CD4-positive, alpha-beta memory T cell (primary cell): ENCODE measurements at regions not wholly inside any gene's neighbourhood (a gene's known extent, or its start where the extent isn't known, plus 50 kb on each side); places are given as distances from the start of the nearest gene placed in this dataset.

ENCODE experiments used
- CTCF ChIA-PET: fragments of 350-600 bp; sonication (Branson Sonifier 250); formaldehyde crosslinking; loops from one replicate; lab custom pipeline; 2021; ENCODE audit warnings: inconsistent platforms; ENCODE audit not compliant: partially characterized antibody; lab: Charles Lee
- POLR2A ChIA-PET: fragments of 350-600 bp; sonication (Branson Sonifier 250); formaldehyde crosslinking; loops from one replicate; lab custom pipeline; 2021; ENCODE audit not compliant: partially characterized antibody; lab: Charles Lee
- DNase-seq, 5 donors: peaks; one replicate each; pipeline versions ENCODE4 v3.0.0 to v3.0.0-alpha.2; 2020 to 2022; ENCODE audit warnings: mixed read lengths in 1 of 5
- H3K27ac ChIP-seq: one replicate; pipeline ENCODE4 v1.7.0; 2013; ENCODE audit warnings: low read depth, low read length
- H3K27me3 ChIP-seq: 2 replicates; pipeline ENCODE4 v1.7.0; 2013; ENCODE audit warnings: mild to moderate bottlenecking, low read length, moderate library complexity; ENCODE audit not compliant: insufficient read depth
- H3K36me3 ChIP-seq: 2 replicates; pipeline ENCODE4 v1.7.0; 2013; ENCODE audit warnings: mild to moderate bottlenecking, low read length, moderate library complexity; ENCODE audit not compliant: insufficient read depth
- H3K4me1 ChIP-seq: 2 replicates; pipeline ENCODE4 v1.7.0; 2013; ENCODE audit warnings: mild to moderate bottlenecking, low read length, moderate library complexity; ENCODE audit not compliant: insufficient read depth
- H3K4me3 ChIP-seq, 2 donors: one replicate each; pipeline ENCODE4 v1.7.0; 2013; ENCODE audit warnings: low read length in 2 of 2, mild to moderate bottlenecking in 1 of 2
- H3K9me3 ChIP-seq, 2 donors: one replicate each; pipeline ENCODE4 v1.7.0; 2013; ENCODE audit warnings: low read length in 2 of 2, control low read depth in 1 of 2; ENCODE audit not compliant: control insufficient read depth in 1 of 2
- H3K27ac Mint-ChIP-seq, 7 donors: one replicate each; pipeline ENCODE4 v1.8.0; 2020 to 2021; ENCODE audit warnings: mixed read lengths in 7 of 7, mild to moderate bottlenecking in 6 of 7, inconsistent platforms in 3 of 7, moderate library complexity in 3 of 7
- H3K27me3 Mint-ChIP-seq, 2 donors: one replicate each; pipeline ENCODE4 v1.8.0; 2020 to 2021; ENCODE audit warnings: mixed read lengths in 2 of 2
- H3K36me3 Mint-ChIP-seq, 2 donors: one replicate each; pipeline ENCODE4 v1.8.0; 2020 to 2021; ENCODE audit warnings: mixed read lengths in 2 of 2, inconsistent platforms in 1 of 2, mild to moderate bottlenecking in 1 of 2
- H3K4me1 Mint-ChIP-seq, 4 donors: one replicate each; pipeline ENCODE4 v1.8.0; 2020 to 2021; ENCODE audit warnings: mixed read lengths in 4 of 4, mild to moderate bottlenecking in 1 of 4
- H3K4me3 Mint-ChIP-seq, 8 donors: one replicate each; pipeline ENCODE4 v1.8.0; 2020 to 2021; ENCODE audit warnings: mixed read lengths in 8 of 8, mild to moderate bottlenecking in 7 of 8, moderate library complexity in 6 of 8, inconsistent platforms in 3 of 8
- H3K9me3 Mint-ChIP-seq, 8 donors: one replicate each; pipeline ENCODE4 v1.8.0; 2020 to 2021; ENCODE audit warnings: mixed read lengths in 8 of 8, mild to moderate bottlenecking in 5 of 8, inconsistent platforms in 3 of 8, moderate library complexity in 1 of 8
- intact Hi-C: fragments of 100-400 bp; cut with micrococcal nuclease; formaldehyde crosslinking; loops from one replicate; pipeline ENCODE4 v1.15.1; 2023

GRCh38 chr1:56324504-56324903 lies 254.9 kb downstream of the PLPP3 start:
- no peaks in the 10 kb centered on the region for H3K36me3 ChIP-seq
- CTCF ChIA-PET: no interaction called here
- POLR2A ChIA-PET: no interaction called here
- no peak overlapping the region for H3K4me3 ChIP-seq
- H3K27ac ChIP-seq: no peak overlapping the region
- H3K27me3 ChIP-seq: no peaks in the 10 kb centered on the region
- intact Hi-C loops: no loop called here
- no peak overlapping the region for H3K4me3 Mint-ChIP-seq
- H3K9me3 ChIP-seq: no peaks in the 10 kb centered on the region
- H3K4me1 ChIP-seq: no peaks in the 10 kb centered on the region
- H3K4me1 Mint-ChIP-seq: no peaks in the 10 kb centered on the region
- H3K9me3 Mint-ChIP-seq: peaks cover 0 to 13% (median under 1%) of the 10 kb centered on the region in 8 donors
- no peaks in the 10 kb centered on the region for H3K27me3 Mint-ChIP-seq
- no peak overlapping the region for H3K27ac Mint-ChIP-seq
- H3K36me3 Mint-ChIP-seq: no peaks in the 10 kb centered on the region
- no peak for DNase-seq

- Mint-ChIP-seq H3K27ac (no peak overlapping the region), H3K36me3 (no peaks in the 10 kb centered on the region), H3K27me3 (no peaks in the 10 kb centered on the region), H3K4me1 (no peaks in the 10 kb centered on the region), H3K9me3 (peaks cover 0 to 13% (median 2%) of the 10 kb centered on the region in 8 donors), H3K4me3 (no peak overlapping the region)
- H3K27me3 ChIP-seq: no peaks in the 10 kb centered on the region
- ChIA-PET CTCF (no interaction called here), POLR2A (no interaction called here)
- no peak overlapping the region for H3K27ac ChIP-seq
- no peak overlapping the region for H3K4me3 ChIP-seq
- no peak for DNase-seq
- H3K36me3 ChIP-seq: no peaks in the 10 kb centered on the region
- intact Hi-C loops: no loop called here
- no peaks in the 10 kb centered on the region for H3K4me1 ChIP-seq
- no peaks in the 10 kb centered on the region for H3K9me3 ChIP-seq
Measured at GRCh38 chr1:56322211-56322610, 257.2 kb downstream of the PLPP3 start.

GRCh38 chr1:56321150-56321490 lies 258.2 kb downstream of the PLPP3 start:
- CTCF ChIA-PET: no interaction called here

GRCh38 chr1:56320464-56321149 lies 258.8 kb downstream of the PLPP3 start:
- CTCF ChIA-PET: no interaction called here
- H3K27me3 Mint-ChIP-seq: no peaks in the 10 kb centered on the region

More at GRCh38 chr1:56321150-56321490, 258.2 kb downstream of the PLPP3 start:
- Mint-ChIP-seq H3K27me3 (no peaks in the 10 kb centered on the region), H3K27ac (no peak overlapping the region), H3K36me3 (no peaks in the 10 kb centered on the region), H3K4me1 (no peaks in the 10 kb centered on the region), H3K4me3 (no peak overlapping the region), H3K9me3 (peaks cover 0 to 13% (median 2%) of the 10 kb centered on the region in 8 donors)
- Histone ChIP-seq H3K4me3 (no peak overlapping the region), H3K27ac (no peak overlapping the region), H3K4me1 (no peaks in the 10 kb centered on the region), H3K27me3 (no peaks in the 10 kb centered on the region), H3K36me3 (no peaks in the 10 kb centered on the region), H3K9me3 (no peaks in the 10 kb centered on the region)
- no peak for DNase-seq
- POLR2A ChIA-PET: no interaction called here
- intact Hi-C loops: no loop called here

GRCh38 chr1:56317722-56318121 lies 261.6 kb downstream of the PLPP3 start:
- no peaks in the 10 kb centered on the region for H3K27me3 Mint-ChIP-seq
- H3K9me3 Mint-ChIP-seq: peaks cover 0 to 8% (median 3%) of the 10 kb centered on the region in 8 donors
- H3K27me3 ChIP-seq: no peaks in the 10 kb centered on the region
- intact Hi-C loops: no loop called here
- no peaks in the 10 kb centered on the region for H3K36me3 Mint-ChIP-seq
- no peaks in the 10 kb centered on the region for H3K4me1 Mint-ChIP-seq
- no peak for DNase-seq
- H3K9me3 ChIP-seq: no peaks in the 10 kb centered on the region
- ChIA-PET CTCF (no interaction called here), POLR2A (no interaction called here)
- H3K27ac ChIP-seq: no peak overlapping the region
- H3K4me1 ChIP-seq: no peaks in the 10 kb centered on the region
- no peak overlapping the region for H3K27ac Mint-ChIP-seq
- no peak overlapping the region for H3K4me3 ChIP-seq
- H3K4me3 Mint-ChIP-seq: no peak overlapping the region
- no peaks in the 10 kb centered on the region for H3K36me3 ChIP-seq

More at GRCh38 chr1:56320464-56321149, 258.8 kb downstream of the PLPP3 start:
- no peak overlapping the region for H3K27ac Mint-ChIP-seq
- H3K9me3 Mint-ChIP-seq: peaks cover 0 to 13% (median 2%) of the 10 kb centered on the region in 8 donors
- POLR2A ChIA-PET: no interaction called here
- H3K4me1 Mint-ChIP-seq: no peaks in the 10 kb centered on the region
- no peaks in the 10 kb centered on the region for H3K36me3 Mint-ChIP-seq
- no peak overlapping the region for H3K4me3 ChIP-seq
- intact Hi-C loops: no loop called here
- no peaks in the 10 kb centered on the region for H3K4me1 ChIP-seq
- H3K4me3 Mint-ChIP-seq: no peak overlapping the region
- H3K27me3 ChIP-seq: no peaks in the 10 kb centered on the region
- DNase-seq: no peak
- no peaks in the 10 kb centered on the region for H3K9me3 ChIP-seq
- H3K27ac ChIP-seq: no peak overlapping the region
- no peaks in the 10 kb centered on the region for H3K36me3 ChIP-seq

GRCh38 chr1:56315293-56315942 lies 263.9 kb downstream of the PLPP3 start:
- Mint-ChIP-seq H3K27me3 (peaks cover 0 to 4% of the 10 kb centered on the region in 2 donors), H3K36me3 (no peaks in the 10 kb centered on the region), H3K27ac (no peak overlapping the region), H3K4me3 (no peak overlapping the region), H3K9me3 (peaks cover 2 to 10% (median 6%) of the 10 kb centered on the region in 8 donors), H3K4me1 (no peaks in the 10 kb centered on the region)
- CTCF ChIA-PET: no interaction called here
- no peak overlapping the region for H3K27ac ChIP-seq
- no peak overlapping the region for H3K4me3 ChIP-seq
- intact Hi-C loops: no loop called here
- no peaks in the 10 kb centered on the region for H3K27me3 ChIP-seq
- H3K9me3 ChIP-seq: no peaks in the 10 kb centered on the region
- H3K4me1 ChIP-seq: no peaks in the 10 kb centered on the region
- H3K36me3 ChIP-seq: no peaks in the 10 kb centered on the region
- no peak for DNase-seq
- POLR2A ChIA-PET: no interaction called here

- no peaks in the 10 kb centered on the region for H3K4me1 Mint-ChIP-seq
- no peak overlapping the region for H3K27ac Mint-ChIP-seq
- CTCF ChIA-PET: no interaction called here
- no peaks in the 10 kb centered on the region for H3K4me1 ChIP-seq
- no peaks in the 10 kb centered on the region for H3K36me3 Mint-ChIP-seq
- H3K4me3 ChIP-seq: no peak overlapping the region
- no peak overlapping the region for H3K4me3 Mint-ChIP-seq
- peaks cover 0 to 4% of the 10 kb centered on the region in 2 donors for H3K27me3 Mint-ChIP-seq
- H3K9me3 ChIP-seq: no peaks in the 10 kb centered on the region
- POLR2A ChIA-PET: no interaction called here
- H3K36me3 ChIP-seq: no peaks in the 10 kb centered on the region
- no peaks in the 10 kb centered on the region for H3K27me3 ChIP-seq
- no peak overlapping the region for H3K27ac ChIP-seq
- DNase-seq: no peak
- peaks cover 4 to 7% (median 5%) of the 10 kb centered on the region in 8 donors for H3K9me3 Mint-ChIP-seq
- intact Hi-C loops: no loop called here
Measured at GRCh38 chr1:56313560-56313959, 265.8 kb downstream of the PLPP3 start.
